HG03571 (cell line): ENCODE measurements at regions not wholly inside any gene's neighbourhood (a gene's known extent, or its start where the extent isn't known, plus 50 kb on each side); places are given as distances from the start of the nearest gene placed in this dataset.
A peak's percentile ranks its signal among the peaks of the same experiment; 100 is the strongest.
"Not testable (repeated sequence)": the region's sequence is repeated elsewhere in the genome, so short reads cannot be mapped to it uniquely, and the experiment has no call there.

Experiments
- ATAC-seq: cut with Tn5 transposase; IDR thresholded peaks from one replicate; pipeline ENCODE4 v1.9.1; 2021; ENCODE audit not compliant: unreplicated experiment

DNA sequence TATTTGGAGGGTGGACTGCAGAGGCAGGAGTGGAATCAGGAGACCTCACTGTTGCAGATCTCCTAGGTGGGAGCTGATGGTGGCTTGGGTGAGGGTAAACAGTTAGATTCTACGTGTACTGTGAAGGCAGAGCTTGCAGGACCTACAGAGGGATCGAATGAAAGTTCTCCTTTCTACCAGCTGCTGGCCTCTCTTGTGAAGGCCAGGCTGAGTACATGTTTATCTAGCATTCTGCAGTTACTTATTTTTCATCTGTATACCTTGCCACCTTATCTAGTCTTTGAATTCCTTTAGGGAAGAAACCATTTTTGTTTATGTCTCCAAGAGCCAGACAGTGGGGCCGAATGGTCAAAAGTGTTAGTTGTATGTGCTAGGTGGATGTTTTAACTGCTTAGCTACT lies 57.6 kb downstream of the PTTG1 start:
- ATAC-seq, result no peak

DNA sequence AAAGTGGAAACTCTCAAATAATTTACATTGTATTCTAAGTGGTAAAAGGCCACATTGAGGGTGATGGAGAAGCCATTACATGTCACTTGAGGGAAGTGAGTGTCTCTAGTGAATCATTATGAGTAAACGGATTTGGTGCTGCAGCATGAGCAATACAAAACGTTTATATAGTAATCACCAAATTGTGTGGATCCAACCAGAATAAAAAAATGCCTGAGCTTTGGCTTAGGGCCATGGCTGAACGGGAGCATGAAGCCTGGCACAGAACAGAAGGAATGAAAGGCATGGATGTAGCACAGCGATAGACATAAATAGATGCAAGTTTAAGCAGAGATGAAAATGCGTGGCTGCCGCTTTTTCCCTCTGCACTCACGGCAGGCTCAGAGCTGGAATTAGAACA lies 58.3 kb downstream of the PTTG1 start:
- ATAC-seq, result no peak

DNA sequence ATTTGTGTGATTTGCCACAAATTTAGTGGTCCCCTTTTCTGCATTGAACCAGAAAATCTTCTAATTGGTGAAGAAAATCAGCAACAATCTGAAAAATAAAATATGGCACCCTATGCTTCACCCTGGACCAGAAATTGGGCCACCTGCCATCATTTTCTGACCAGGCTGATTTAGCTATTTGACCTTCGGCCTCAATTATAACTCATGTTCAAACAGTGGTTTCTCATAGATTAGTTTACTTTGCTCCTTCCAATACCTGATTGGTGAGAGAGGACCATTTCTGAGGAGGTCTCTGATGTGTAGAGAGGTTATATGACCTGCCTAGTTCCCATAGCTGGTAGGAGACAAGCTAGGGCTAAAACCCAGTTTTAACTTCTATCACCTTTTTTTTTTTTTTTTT lies 59.0 kb downstream of the PTTG1 start:
- ATAC-seq, result no peak

DNA sequence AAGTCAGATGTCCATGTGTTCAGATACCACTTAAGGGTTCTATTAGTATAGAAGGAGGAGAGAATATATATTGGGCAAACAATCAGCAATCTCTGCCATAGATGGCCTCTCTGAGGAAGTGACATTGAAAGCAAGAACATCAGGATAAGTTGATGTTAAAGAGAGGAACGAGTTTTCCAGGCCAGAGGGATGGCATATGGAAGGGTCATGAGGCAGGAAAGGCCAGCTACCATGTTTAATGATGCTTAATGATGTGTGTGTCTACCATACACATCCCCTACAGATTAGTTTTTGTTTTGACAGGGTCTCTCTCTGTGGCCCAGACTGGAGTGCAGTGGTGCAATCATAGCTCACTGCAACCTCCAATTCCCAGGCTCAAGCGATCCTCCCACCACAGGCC lies 63.0 kb downstream of the PTTG1 start:
- ATAC-seq, result no peak

DNA sequence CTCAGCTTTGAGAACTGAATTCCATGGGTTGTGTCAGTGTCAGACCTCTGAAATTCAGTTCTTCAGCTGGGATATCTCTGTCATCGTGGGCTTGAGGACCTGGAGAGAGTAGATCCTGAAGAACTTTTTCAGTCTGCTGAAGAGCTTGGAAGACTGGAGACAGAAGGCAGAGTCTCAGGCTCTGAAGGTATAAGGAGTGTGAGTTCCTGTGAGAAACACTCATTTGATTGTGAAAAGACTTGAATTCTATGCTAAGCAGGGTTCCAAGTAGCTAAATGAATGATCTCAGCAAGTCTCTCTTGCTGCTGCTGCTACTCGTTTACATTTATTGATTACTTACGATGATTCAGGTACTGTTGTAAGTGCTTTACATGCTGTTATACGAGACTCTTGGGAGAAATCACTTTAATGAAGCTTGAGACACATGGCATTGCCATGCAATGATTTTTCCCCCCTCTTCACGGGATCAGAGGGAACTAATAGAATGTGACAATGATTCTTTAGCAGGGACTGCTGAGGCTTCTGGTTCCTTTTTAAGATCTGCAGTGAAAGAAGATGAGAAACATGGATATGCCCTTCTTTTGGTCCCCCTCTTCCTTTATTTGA lies 63.8 kb downstream of the PTTG1 start:
- no peak for ATAC-seq

DNA sequence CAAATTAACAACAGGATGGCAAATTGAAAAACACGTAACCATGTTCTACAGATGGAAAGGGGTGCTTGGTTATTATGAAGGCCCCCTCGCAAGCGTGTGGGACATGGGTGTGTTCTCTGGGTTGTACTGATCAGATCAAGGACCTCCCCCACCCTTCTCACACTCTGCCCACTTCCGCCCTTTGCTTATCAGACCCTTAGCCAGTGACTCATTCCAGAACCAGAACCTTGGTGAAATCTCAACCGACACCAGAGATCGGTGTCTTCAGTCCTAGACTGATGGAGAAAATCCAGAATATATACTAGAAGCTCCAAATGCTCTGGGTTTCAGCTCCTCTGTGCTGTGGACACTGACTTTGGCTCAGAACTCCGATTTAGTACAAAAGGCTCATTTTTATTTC lies 64.9 kb downstream of the PTTG1 start:
- ATAC-seq, result peak; percentile 76

DNA sequence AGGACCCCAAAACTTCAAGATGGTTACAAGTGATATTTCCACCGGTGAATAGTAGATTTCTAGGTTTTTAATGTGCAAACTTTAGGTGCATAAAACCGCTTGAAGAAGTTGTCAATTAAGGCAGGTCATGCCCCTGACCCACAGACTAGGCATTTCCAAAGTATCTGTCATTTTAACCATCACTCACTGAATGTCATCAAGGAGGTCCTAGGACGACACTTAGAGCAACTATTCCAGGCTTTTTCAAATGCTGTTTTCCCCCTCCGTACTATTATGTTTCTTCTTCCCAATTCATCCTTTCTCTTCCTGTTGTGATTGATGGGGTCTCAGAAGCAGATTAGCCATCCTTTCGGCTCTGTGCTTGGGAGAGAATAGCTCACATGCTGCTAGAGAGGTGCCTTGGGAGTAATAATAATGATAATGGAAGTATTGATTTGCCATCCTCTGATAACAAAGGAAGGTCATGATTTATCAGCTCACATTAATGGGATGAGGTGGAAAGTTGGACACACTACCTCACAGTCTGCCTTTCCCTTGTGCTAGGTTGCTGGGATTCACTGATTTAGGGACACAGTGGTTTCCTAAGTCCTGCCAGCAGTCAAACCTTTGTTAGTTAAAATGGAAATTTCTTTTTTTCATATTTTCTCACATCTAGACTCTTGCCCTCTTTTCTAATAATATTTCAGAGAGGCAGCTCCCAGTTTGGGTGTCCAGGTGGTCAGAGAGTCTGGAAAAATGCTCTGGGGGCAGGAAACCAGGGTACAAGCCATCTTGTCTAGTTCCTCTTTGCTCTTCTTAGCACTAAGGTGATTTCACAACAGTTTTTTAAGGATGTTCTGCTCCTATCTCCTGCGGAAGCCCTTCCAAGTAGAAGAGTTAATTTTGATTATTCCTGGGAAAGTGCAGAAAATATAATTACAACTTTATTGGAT lies 67.0 kb downstream of the PTTG1 start:
- no peak for ATAC-seq

DNA sequence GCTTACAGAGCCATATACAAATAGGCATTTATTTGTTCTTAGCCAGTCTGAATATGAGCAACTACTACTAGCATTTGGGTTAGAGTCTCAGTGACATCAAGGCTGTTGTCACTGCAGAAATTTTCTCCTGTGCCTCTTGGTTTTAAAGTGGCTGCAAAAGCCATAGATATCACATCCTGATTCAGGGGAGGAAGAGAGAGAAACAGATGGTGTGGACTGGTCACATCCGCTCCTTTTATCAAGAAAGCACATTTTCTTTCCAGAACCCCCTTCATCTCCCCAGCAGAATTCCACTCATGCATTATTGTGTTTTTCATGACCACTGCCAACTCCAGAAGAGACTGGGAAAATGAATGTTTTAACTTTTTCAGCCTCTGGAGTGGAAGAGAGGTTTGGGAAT lies 69.8 kb downstream of the PTTG1 start:
- ATAC-seq, result no peak

DNA sequence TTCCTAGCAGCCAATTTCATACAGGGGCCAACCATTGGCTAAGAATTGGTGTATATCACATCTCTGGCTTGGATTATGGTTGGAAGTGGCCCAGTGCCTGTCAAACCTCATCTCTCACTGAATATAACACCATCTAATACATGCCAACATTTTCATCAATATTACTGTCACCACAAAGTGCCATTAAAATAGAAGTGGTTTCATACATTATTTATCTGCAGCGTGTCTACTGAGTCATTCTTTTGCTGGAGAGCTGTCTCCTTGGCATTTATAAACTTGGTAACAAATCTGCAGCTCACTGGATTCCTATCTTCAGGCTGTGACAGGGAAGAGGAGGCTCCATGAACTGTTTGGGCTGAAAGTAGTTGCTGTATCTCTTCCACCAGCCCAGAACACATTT lies 70.9 kb downstream of the PTTG1 start:
- no peak for ATAC-seq

DNA sequence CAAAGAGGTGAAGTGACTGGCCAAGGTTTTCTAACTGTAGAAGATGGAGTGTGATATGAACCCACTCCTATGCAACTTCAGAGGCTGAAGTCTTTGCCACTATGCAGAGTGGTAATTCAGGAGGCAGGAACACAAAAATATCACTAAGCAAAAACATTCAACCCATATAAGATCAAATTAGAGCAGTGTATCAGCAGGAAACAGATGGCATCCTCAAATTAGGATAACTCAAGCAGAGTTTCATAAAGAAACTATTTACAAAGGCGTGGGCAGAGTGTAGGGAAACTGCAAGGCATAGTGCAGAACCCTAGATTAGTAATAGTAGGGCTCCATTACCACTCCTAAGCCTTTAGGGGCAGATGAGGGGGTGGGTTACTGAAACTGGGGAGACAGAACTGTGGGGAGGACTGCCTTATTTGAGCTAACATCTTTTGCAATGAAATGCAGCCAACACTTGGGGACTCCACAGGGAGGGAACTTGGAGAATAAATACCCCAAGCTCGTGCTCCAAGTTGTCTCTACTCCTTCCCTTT lies 72.2 kb downstream of the PTTG1 start:
- ATAC-seq, result no peak

DNA sequence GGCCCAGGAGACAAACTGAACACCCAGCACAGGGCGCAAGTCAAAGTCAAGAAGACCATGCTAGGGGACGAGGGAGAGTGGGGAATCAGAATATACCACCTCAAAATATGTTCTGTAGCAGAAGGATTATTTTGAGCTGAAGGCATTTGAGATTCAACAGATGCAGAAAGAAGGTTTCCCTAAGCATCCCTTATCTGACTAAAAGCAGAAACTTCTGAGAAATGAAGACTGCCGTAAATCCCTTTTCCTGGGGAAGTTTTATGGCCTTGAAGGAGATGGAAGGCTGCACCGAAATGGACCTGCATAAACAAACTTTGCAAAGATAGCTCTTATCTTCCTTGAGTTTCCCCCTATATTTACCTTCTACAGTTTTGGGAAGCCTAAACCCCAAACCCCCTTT lies 72.8 kb downstream of the PTTG1 start:
- no peak for ATAC-seq

DNA sequence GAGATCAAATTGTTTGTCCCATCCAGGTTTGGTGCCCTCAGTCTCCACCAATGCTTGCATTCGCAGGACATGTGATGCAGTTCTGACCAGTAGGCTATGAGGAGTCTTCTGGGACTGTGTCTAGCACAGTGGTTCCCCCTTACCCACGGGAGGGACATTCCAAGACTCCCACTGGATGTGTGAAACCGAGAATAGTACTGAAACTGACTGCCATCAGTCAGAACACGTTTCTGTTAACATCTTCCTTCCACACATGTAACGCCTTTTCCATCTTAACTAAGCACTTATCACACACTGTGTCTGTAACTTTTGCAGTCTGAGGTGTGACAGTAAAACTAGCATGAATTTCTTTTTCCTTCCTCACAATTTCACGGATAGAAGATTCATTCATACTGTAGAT lies 74.7 kb downstream of the PTTG1 start:
- peak; percentile 41 for ATAC-seq

DNA sequence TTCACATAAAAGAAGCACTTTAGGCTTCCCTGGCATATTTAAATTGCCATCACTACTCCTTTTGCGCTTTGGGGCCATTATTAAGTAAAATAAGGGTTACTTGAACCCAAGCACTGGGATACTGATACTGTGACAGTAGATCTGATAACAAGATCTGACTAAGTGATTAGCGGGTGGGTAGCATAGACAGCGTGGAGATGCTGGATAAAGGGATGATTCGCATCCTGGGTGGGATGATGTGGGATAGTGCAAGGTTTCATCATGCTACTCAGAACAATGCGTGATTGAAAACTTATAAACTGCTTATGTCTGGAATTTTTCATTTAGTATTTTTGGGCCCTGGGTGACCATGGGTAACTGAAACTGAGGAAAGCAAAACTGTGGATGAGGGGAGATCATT lies 75.1 kb downstream of the PTTG1 start:
- no peak for ATAC-seq

DNA sequence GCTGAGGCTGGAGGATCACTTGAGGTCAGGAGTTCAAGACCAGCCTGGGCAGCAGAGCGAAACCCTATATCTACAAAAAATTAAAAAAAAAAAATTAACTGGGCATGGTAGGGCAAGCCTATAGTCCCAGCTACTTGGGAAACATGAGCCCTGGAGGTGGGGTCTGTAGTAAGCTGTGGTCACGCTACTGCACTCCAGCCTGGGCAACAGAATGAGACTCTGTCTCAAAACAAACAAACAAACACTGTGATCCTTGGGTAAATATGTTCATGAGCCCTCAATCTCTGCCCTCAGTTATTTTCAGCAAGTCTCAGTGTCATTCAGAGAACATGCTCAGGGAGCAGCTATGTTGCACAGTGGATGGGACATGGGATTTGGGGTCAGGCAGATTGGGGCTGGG lies 76.2 kb downstream of the PTTG1 start:
- ATAC-seq, result no peak

DNA sequence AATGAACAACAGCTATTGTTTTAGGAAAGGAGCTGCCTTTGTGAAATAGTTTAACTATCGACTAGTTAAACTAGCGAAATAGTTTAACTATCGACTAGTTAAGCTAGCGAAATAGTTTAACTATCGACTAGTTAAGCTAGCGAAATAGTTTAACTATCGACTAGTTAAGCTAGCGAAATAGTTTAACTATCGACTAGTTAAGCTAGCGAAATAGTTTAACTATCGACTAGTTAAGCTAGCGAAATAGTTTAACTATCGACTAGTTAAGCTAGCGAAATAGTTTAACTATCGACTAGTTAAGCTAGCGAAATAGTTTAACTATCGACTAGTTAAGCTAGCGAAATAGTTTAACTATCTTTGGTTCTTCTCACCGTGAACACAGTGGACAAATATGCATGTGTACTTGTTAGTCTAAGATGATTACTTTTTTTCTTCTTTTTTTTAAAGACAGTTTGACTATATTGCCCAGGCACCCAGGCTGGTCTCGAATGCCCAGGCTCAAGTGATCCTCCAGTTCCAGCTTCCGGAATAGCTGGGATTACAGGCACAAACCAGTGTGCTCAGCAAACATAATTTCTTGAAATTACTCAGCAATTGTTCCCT lies 76.9 kb downstream of the PTTG1 start:
- not testable (repeated sequence) for ATAC-seq

DNA sequence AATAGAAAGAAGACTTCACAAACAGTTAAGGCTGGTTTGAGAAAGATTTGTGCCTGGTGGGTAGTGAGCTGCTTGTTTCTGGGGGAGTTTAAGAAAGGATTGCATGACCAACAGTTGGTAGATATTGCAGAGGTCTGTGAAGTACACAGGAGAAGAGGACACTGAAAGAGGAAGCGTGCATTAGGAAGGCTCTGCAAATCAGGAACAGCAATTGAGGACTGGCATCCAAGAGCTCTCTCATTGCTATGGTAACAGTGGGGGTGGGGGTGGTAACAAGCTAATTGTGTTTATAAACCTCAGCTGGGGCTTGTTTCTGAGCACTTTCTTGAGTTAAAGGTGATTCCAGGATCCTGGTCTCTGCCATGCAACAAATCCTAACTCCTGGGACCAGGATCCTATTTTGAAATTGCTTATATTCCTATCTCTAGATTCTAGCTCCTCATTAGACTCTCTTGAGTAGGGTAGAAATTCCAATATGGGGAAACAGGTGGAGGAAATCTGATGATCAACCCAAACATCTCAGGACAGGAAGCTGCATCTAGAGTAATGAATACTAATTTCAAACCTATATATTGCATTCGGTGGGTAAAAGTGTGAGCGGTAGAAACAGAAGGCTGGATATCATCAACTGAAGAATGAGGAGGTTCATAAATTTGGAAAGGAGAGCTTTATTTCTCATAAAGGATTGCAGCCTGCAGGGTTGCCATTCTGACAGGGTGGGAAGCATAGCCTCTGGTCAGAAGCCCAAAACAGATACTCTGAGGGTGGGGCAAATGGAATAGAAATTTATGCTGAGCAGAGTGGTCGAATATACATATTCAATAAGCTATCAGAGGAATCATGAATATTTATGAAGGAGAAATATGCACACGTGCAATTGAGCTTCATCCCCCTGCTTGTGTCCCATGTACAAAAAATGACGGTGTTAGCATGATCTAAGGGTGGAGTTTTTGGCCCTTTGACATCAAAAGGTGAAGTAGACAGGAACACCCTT lies 79.4 kb downstream of the PTTG1 start:
- ATAC-seq, result no peak

DNA sequence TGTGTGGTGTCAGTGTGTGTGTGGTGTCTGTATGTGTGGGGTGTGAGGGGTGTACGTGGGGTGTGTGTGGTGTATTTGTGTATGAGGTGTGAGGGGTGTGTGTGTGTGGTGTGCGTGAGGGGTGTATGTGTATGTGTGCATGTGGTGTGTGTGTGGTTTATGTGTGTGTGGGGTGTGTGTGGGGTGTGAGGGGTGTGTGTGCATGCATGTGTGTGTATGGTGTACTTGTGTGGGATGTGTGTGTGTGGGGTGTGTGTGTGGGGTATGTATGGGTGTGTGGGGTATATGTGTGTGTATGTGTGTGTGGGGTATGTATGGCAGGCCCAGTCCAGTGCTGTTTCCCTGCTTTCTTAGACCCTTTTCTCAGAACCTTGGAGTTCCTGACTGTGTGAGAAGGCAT lies 83.3 kb downstream of the PTTG1 start:
- no peak for ATAC-seq

DNA sequence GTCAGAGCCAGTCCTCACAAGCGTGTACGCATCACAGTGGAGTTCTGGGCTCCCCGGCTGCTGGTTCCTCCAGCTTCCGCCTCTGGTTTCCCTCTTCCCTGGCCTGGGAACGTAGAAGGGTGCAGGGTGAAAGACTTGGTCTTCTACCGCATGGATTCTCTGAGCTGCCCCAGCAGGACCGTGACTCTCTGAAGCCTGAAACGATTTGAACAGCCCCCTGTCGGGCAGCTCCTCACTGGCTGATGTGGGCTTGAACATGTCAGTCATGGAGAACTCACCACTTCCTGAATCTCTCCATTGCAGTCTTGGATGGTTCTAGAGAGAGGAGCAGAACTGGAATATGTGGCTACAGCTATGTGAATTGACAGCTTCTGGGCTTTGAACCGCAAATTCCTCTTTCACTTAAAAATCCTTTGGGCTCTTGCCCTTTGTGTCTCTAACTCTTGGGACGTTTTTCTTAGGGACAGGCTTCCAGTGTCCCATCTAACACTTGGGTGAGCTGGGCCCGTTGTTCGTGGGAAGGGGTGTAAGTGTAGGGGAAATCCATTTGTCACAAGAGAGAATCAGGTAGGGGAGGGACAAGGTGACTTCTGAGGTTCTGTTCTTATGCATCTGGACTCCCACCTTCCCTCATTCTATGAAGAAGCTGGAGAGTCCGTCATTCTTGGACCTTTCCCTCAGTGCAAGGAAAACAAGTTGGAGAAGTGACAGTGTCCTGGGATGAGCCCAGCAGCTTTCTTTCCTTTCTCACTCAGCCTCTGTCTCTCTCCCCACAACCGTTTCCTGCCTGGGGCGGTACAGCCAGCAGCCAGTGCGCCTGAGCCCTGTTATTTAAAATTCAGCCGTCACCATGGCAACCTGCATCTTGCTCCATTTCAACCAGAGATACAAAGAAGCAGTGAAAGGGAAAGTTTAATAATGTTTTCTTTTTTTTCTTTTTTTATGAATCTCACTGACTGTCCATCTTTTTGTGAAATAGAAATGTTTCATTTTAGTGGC lies 84.7 kb downstream of the PTTG1 start:
- peak; percentile 83 for ATAC-seq

DNA sequence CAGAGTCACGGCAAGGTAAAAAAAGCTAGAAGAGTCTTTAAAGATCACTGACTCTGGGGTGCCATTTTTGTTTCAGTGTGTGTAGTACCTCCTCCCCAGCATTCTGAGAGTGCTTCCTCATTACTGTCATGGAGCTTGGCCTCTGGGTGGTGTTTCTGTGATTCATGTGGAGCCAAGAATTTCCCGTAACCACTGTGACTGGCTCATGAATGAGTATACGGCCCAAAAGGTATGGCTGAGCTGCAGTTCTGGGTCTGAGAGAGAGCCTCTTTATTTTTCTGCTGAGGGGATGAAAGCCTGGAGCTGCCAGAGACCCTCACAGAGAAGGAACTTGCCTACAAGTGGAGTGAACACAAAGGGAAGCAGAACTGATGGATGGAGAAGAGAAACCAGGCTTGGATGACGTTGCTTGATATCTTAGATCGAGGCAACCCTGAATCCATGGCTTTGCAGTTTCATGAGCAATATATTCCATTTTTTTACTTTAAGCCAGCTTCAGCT lies 85.6 kb downstream of the PTTG1 start:
- ATAC-seq, result no peak
